PC-9 (cell line): ENCODE measurements at regions not wholly inside any gene's neighbourhood (a gene's known extent, or its start where the extent isn't known, plus 50 kb on each side); places are given as distances from the start of the nearest gene placed in this dataset.

Experiments used
- BruUV-seq: library from RNA; stranded (reverse); fragments of 400-500 nt; replicated peaks from 2 replicates; lab custom pipeline; 2021; lab: Mats Ljungman, UMichigan
- CTCF ChIA-PET: fragments of 300-600 bp; sonication (Branson Sonifier 250); formaldehyde crosslinking; loops from one replicate; lab custom pipeline; 2022; ENCODE audit warnings: antibody characterized with exemption; lab: Charles Lee
- POLR2A ChIA-PET: fragments of 300-600 bp; sonication (Branson Sonifier 250); formaldehyde crosslinking; loops from one replicate; lab custom pipeline; 2022; ENCODE audit warnings: antibody characterized with exemption; ENCODE audit not compliant: unreplicated experiment; lab: Charles Lee
- DNase-seq, 2 experiments: peaks; one replicate each; pipeline versions ENCODE4 v3.0.0 to v3.0.0-alpha.2; 2015 to 2022; ENCODE audit warnings: mixed read lengths in 1 of 2
- H2AFZ ChIP-seq: fragments of 200-600 bp; sonication (generic); 2 replicates; pipeline ENCODE4 v1.8.1; 2017; ENCODE audit warnings: antibody characterized with exemption
- H3F3A ChIP-seq: fragments of 200-600 bp; sonication (generic); 2 replicates; pipeline ENCODE4 v1.8.1; 2017; ENCODE audit warnings: antibody characterized with exemption, mild to moderate bottlenecking, low read depth; ENCODE audit not compliant: insufficient read depth
- H3K27ac ChIP-seq: fragments of 200-600 bp; sonication (generic); 2 replicates; pipeline ENCODE4 v1.6.1; 2016; ENCODE audit warnings: mixed run types
- H3K27me3 ChIP-seq: fragments of 200-600 bp; sonication (generic); 2 replicates; pipeline ENCODE4 v1.6.1; 2016; ENCODE audit warnings: low read depth, mixed run types; ENCODE audit not compliant: insufficient read depth
- H3K36me3 ChIP-seq: fragments of 200-600 bp; sonication (generic); 2 replicates; pipeline ENCODE4 v1.6.1; 2016; ENCODE audit warnings: low read depth, mixed run types
- H3K4me1 ChIP-seq: fragments of 200-600 bp; sonication (generic); replicated peaks from 2 replicates; pipeline ENCODE4 v1.6.1; 2016; ENCODE audit warnings: mixed run types; ENCODE audit not compliant: insufficient read depth
- H3K4me2 ChIP-seq: fragments of 200-600 bp; sonication (generic); 2 replicates; pipeline ENCODE4 v1.6.1; 2017; ENCODE audit warnings: mixed run types
- H3K4me3 ChIP-seq: fragments of 200-600 bp; sonication (generic); 2 replicates; pipeline ENCODE4 v1.6.1; 2016; ENCODE audit warnings: mixed run types
- H3K79me2 ChIP-seq: fragments of 200-600 bp; sonication (generic); 2 replicates; pipeline ENCODE4 v1.6.1; 2017; ENCODE audit warnings: low read depth, mixed run types
- H3K9me2 ChIP-seq: fragments of 200-600 bp; sonication (generic); 2 replicates; pipeline ENCODE4 v1.8.1; 2017; ENCODE audit warnings: mild to moderate bottlenecking; ENCODE audit not compliant: insufficient read depth
- H3K9me3 ChIP-seq: fragments of 200-600 bp; sonication (generic); 2 replicates; pipeline ENCODE4 v1.8.1; 2016; ENCODE audit warnings: low read depth; ENCODE audit not compliant: insufficient read depth
- H4K20me1 ChIP-seq: fragments of 200-600 bp; sonication (generic); 2 replicates; pipeline ENCODE4 v1.8.1; 2017; ENCODE audit not compliant: insufficient read depth
- EZH2 ChIP-seq: fragments of 200-600 bp; sonication (generic); IDR thresholded peaks from 2 replicates; pipeline ENCODE4 v1.8.0; 2017; ENCODE audit warnings: antibody characterized with exemption, low read depth
- intact Hi-C: fragments of 100-400 bp; cut with micrococcal nuclease; formaldehyde crosslinking; loops from one replicate; pipeline ENCODE4 v1.10.0; 2022; ENCODE audit not compliant: unreplicated experiment
- TF ChIP-seq, protein P1 (sequence below): fragments of 200-600 bp; sonication (generic); conservative IDR thresholded peaks from 2 replicates; pipeline ENCODE4 v1.6.1; 2017; ENCODE audit warnings: mixed run types, antibody characterized with exemption, mild to moderate bottlenecking, moderate library complexity

DNA sequence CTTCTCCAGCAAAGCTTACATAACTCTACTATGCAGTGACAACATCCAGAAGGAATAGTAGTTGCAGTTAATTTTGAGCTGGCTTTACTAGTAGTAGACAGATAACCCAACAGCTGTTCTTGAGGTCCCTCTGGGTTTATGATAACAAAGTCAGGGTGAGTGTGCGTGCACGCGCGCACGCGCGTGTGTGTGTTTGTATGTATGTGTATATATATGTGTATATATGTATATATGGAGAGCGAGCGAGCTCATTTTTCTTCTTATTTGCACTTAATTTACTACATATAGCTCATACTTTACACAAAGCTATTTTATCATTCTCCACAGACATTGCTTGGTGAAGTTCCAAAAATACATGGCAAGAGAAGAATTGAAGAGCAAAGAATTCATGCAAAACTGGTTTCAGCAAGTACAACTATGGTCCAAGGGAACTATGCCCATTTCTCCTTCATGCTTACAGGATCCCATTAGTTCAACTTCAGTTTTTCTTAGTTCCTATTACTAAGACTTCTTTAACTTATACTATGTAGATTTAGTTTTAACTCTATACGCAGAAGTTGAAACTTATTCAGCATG, 105.9 kb upstream of the TMEM168 start:
- no peak overlapping the region for H3K4me2 ChIP-seq
- H3K27ac ChIP-seq = no peak overlapping the region
- no peaks in the 10 kb centered on the region for H3K9me3 ChIP-seq
- H4K20me1 ChIP-seq = peaks cover 8% of the 10 kb centered on the region
- ChIA-PET CTCF (interaction anchor here (0.6 to 1.0 kb wide), 2 partner anchors 1042 to 1137 kb away, joined by 3 to 4 read pairs; no protein-coding TSS in a partner anchor), POLR2A (interaction anchor here (0.7 kb wide), 1 partner anchor 1139 kb away, joined by 4 read pairs; no protein-coding TSS in a partner anchor)
- H3F3A ChIP-seq = no peaks in the 10 kb centered on the region
- intact Hi-C loops = loop anchor here (5.0 kb wide), 2 partner anchors 399 to 1144 kb away; no protein-coding TSS in a partner anchor
- no peak overlapping the region for H3K4me3 ChIP-seq
- H3K9me2 ChIP-seq = no peaks in the 10 kb centered on the region
- DNase-seq = no peak
- H2AFZ ChIP-seq = no peak overlapping the region
- TF ChIP-seq EZH2 = no peak
- TF ChIP-seq, protein P1, sequence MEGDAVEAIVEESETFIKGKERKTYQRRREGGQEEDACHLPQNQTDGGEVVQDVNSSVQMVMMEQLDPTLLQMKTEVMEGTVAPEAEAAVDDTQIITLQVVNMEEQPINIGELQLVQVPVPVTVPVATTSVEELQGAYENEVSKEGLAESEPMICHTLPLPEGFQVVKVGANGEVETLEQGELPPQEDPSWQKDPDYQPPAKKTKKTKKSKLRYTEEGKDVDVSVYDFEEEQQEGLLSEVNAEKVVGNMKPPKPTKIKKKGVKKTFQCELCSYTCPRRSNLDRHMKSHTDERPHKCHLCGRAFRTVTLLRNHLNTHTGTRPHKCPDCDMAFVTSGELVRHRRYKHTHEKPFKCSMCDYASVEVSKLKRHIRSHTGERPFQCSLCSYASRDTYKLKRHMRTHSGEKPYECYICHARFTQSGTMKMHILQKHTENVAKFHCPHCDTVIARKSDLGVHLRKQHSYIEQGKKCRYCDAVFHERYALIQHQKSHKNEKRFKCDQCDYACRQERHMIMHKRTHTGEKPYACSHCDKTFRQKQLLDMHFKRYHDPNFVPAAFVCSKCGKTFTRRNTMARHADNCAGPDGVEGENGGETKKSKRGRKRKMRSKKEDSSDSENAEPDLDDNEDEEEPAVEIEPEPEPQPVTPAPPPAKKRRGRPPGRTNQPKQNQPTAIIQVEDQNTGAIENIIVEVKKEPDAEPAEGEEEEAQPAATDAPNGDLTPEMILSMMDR = no peak
- H3K36me3 ChIP-seq = 0 out of 2 replicates have a peak, but pooled peaks cover 4% of the 10 kb centered on the region
- H3K27me3 ChIP-seq = no peaks in the 10 kb centered on the region
- no peaks in the 10 kb centered on the region for H3K4me1 ChIP-seq
- no TSS peak for BruUV-seq
- no peaks in the 10 kb centered on the region for H3K79me2 ChIP-seq

GRCh38 chr7:112892263-112892662, 102.1 kb upstream of the TMEM168 start:
- Histone ChIP-seq H3F3A (no peaks in the 10 kb centered on the region), H3K4me3 (no peak overlapping the region), H3K27me3 (no peaks in the 10 kb centered on the region), H3K36me3 (0 out of 2 replicates have a peak, but pooled peaks cover 4% of the 10 kb centered on the region), H3K9me2 (no peaks in the 10 kb centered on the region), H3K4me1 (no peaks in the 10 kb centered on the region), H3K9me3 (no peaks in the 10 kb centered on the region), H3K4me2 (no peak overlapping the region), H3K27ac (no peak overlapping the region), H2AFZ (no peak overlapping the region), H4K20me1 (peaks cover 3% of the 10 kb centered on the region; the same call in 1 of the 2 replicates), H3K79me2 (no peaks in the 10 kb centered on the region)
- no peak for DNase-seq
- no TSS peak for BruUV-seq
- POLR2A ChIA-PET = no interaction called here
- intact Hi-C loops = no loop called here
- CTCF ChIA-PET = no interaction called here
- TF ChIP-seq EZH2 = no peak
- TF ChIP-seq, protein P1 = no peak

GRCh38 chr7:112891698-112892097, 101.5 kb upstream of the TMEM168 start:
- Histone ChIP-seq H2AFZ (no peak overlapping the region), H3K9me2 (no peaks in the 10 kb centered on the region), H4K20me1 (no peaks in the 10 kb centered on the region), H3F3A (no peaks in the 10 kb centered on the region), H3K4me2 (no peak overlapping the region), H3K9me3 (no peaks in the 10 kb centered on the region), H3K79me2 (no peaks in the 10 kb centered on the region), H3K36me3 (0 out of 2 replicates have a peak, but pooled peaks cover 4% of the 10 kb centered on the region), H3K27ac (no peak overlapping the region), H3K27me3 (no peaks in the 10 kb centered on the region), H3K4me3 (no peak overlapping the region), H3K4me1 (no peaks in the 10 kb centered on the region)
- BruUV-seq = no TSS peak
- TF ChIP-seq, protein P1 = no peak
- TF ChIP-seq EZH2 = no peak
- ChIA-PET POLR2A (no interaction called here), CTCF (no interaction called here)
- no peak for DNase-seq
- intact Hi-C loops = no loop called here
